GM12801 (cell line): ENCODE measurements at regions not wholly inside any gene's neighbourhood (a gene's known extent, or its start where the extent isn't known, plus 50 kb on each side); places are given as distances from the start of the nearest gene placed in this dataset.

Source experiments
- TF ChIP-seq, protein P1 (sequence below): IDR thresholded peaks from one replicate; pipeline ENCODE4 v1.5.1; 2011; ENCODE audit warnings: control low read depth; ENCODE audit not compliant: insufficient read length; ENCODE audit errors: extremely low read depth

DNA sequence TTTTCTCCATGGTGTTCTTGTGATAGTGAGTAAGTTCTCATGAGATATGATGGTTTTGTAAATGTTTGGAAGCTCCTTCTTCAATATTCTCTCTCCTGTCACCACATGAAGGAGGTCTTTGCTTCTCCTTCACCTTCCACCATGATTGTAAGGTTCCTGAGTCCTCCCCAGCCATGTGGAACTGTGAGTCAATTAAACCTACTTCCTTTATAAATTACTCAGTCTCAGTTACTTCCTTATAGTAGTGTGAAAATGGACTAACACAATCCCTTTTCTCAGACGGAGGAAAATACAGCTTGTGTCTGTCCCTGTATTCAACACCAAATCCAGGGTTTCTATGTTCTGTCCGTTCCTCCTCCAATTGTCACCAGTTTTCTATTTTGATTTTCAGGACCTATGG is 181.0 kb downstream of the ALDH8A1 start:
- TF ChIP-seq, protein P1, sequence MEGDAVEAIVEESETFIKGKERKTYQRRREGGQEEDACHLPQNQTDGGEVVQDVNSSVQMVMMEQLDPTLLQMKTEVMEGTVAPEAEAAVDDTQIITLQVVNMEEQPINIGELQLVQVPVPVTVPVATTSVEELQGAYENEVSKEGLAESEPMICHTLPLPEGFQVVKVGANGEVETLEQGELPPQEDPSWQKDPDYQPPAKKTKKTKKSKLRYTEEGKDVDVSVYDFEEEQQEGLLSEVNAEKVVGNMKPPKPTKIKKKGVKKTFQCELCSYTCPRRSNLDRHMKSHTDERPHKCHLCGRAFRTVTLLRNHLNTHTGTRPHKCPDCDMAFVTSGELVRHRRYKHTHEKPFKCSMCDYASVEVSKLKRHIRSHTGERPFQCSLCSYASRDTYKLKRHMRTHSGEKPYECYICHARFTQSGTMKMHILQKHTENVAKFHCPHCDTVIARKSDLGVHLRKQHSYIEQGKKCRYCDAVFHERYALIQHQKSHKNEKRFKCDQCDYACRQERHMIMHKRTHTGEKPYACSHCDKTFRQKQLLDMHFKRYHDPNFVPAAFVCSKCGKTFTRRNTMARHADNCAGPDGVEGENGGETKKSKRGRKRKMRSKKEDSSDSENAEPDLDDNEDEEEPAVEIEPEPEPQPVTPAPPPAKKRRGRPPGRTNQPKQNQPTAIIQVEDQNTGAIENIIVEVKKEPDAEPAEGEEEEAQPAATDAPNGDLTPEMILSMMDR: no peak

DNA sequence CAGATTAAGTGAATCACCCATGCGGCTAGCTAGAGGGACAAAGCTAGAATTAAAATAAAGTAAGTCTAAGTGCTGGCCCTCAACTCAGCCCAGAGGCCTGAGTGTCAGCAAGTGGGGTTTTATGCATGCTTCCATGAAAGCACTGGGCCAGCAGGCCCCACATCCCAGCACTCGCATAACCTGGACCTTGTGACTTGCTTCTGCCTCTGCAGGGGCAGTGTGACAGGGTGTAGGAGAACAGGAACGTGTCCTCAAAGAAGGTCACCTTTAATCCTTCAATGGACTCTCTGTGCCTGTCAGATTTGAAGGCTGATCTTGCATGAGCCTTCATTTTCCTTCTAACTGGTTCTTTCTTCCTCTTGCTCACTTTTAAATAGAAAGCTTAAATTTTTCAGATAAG is 183.4 kb downstream of the ALDH8A1 start:
- TF ChIP-seq, protein P1: no peak

DNA sequence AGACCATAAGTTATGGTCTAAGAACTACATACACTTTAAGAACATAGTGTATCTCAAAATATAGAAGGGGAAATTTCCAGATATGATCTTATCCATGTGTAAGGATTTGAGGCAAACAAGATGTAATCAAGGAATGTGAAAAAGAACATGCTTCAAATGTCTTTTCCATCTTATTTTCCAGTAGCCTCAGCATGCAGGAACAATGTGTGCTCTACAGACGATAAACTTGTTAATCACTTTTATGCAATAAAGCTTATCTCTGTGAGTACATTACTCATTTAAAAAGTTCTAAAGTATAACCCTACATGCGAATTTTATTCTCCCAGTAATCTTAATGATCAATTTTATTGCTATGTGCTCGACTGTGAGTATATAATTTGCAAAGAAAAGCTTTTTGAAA is 185.2 kb downstream of the ALDH8A1 start:
- TF ChIP-seq, protein P1: no peak

DNA sequence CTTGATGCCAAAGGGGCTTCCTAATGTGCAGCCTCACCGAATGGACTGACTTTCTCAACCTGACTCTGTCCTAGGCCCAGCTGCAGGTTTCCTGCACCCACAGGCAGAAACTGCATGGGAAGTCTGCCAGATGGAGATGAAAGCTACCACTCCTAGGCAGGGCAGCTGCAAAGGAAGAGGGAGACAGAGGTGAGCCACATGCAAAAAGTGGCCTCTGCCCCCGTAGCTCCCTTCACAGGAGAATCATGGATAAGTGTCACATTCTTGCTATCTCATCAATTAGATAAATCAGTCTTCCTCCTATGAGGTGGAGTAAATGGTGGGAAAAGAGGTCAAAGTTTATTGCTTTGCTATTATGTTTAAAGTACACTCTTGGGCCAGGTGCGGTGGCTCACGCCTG is 191.3 kb downstream of the ALDH8A1 start:
- TF ChIP-seq, protein P1: no peak

DNA sequence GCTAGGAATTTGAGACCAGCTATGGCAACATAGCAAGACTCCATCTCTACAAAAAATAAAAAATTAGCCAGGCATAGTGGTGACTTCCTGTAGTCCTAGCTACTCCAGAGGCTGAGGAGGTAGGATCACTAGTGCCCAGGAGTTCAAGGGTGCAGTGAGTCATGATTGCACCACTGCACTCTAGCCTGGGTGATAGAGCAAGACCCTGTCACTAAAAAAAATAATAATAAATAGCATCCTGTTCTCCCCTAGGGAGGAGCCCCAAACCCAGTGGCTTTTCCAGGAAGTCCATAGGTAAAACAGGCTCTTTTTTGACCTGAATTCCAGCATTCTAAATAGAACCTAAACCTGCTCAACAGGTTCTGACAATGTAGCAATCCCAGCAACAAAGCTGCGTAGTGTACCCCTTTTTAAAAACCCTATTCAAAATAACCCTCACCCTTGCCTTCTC is 192.0 kb downstream of the ALDH8A1 start:
- TF ChIP-seq, protein P1: no peak

DNA sequence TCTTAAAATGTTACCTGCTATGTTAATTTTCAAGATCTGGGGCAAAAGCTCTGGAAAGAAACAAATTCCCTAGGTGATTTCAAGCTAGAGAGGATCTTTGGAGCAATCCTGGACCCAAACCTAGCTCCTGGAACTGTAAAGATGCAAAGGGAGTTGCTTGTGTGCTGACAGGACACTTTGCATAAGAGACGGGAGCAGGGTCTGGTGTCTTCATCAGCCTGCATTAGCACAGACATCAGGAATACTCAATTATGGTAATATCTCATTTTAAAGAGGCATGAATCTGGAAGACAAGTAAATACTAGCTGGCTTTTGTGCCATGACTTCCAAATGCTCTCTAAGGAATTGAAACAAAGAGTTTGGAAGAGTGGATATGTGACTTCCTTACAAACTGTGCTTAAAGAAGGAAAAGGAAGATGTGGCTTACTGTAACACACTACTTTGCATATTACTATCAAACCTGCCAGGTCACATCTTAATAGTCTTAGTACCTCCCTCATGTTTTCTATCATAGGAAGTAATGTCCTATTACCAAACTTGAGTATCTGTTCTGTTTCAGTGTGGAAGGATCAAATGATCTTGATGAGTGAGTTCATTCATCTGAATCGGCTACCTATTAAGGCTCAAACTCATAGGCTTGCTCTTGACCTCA is 193.4 kb downstream of the ALDH8A1 start:
- TF ChIP-seq, protein P1: no peak

DNA sequence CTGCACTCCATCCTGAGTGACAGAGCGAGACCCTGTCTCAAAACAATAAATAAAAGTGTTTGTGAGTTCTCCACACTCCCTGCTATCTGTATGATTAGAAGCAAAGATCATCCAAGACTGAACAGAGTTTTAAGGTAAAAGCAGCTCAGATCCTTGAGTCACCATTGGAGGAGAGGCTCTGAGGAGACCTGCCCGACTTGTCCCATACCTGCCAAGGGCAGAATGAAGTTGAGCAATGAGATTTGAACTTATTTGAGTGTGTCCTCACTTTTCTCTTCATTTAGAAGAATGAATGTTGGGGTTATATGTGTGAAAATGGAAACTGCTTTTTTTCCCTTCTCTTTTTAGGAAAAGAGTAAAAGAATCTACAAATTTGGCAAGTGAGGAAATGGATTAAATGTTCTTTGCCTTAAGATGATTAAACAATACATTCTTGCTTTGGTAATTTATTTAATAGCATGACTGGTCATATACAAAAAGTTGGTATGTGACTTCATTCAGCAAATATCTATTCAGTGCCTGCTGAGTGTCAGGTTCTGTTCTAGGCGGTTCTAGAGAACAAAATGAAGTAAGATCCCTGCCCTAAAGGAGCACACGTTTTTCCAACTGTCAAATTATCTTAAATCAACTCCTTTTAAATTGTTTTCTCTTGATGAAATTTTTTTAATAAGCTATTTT is 195.7 kb downstream of the ALDH8A1 start:
- TF ChIP-seq, protein P1: no peak
